ENCODE measurements at regions not wholly inside any gene's neighbourhood (a gene's known extent, or its start where the extent isn't known, plus 50 kb on each side); places are given as distances from the start of the nearest gene placed in this dataset.

GRCh38 chr15:26358708-26359107 is 414.2 kb downstream of the GABRB3 start:
- Histone ChIP-seq H3K4me1 (replicated peaks) (no peaks in the 10 kb centered on the region), H3K9me3 (replicated peaks) (no peaks in the 10 kb centered on the region), H3K27ac (no peak overlapping the region), H3K36me3 (no peaks in the 10 kb centered on the region), H3K4me3 (no peak overlapping the region), H3K27me3 (replicated peaks) (no peaks in the 10 kb centered on the region)
- no peak for DNase-seq (ENCODE audit: low read depth in 1 of 2, low spot score in 2 of 2)

GRCh38 chr15:26357653-26358052 is 415.2 kb downstream of the GABRB3 start:
- H3K27me3 ChIP-seq (replicated peaks), result no peaks in the 10 kb centered on the region
- no peaks in the 10 kb centered on the region for H3K36me3 ChIP-seq
- H3K9me3 ChIP-seq (replicated peaks), result no peaks in the 10 kb centered on the region
- no peak overlapping the region for H3K27ac ChIP-seq
- no peak for DNase-seq (ENCODE audit: low read depth in 1 of 2, low spot score in 2 of 2)
- no peaks in the 10 kb centered on the region for H3K4me1 ChIP-seq (replicated peaks)
- no peak overlapping the region for H3K4me3 ChIP-seq

DNA sequence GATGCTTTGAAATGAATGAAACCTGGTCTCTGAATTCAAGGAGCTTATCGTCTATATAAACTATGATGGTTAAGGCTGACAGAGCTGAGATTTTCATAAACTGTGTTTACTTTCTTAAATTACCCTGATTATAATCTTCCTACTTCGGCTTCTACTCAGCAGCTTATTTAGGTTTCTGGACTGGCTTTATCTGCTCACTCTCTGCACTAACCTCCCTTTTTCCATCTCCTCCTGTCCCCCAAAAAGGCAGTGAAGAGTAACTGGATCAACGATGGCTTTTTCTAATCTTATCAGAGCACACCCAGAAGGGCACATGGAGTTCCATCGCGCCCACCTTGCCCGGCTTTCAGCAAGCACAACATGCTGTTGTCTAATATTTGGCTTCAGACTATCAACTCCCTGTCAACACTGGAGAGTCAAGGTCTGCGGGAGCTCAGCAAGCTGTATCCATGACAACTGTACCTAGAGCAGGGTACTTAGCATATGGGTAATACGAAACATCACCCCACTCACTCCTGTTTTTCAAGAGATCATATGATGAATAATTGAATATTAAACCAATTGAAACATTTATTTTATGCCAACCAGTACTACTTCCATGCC is 417.3 kb downstream of the GABRB3 start:
- Histone ChIP-seq H3K36me3 (no peaks in the 10 kb centered on the region), H3K4me3 (no peak overlapping the region), H3K9me3 (replicated peaks) (no peaks in the 10 kb centered on the region), H3K27ac (no peak overlapping the region), H3K4me1 (replicated peaks) (no peaks in the 10 kb centered on the region), H3K27me3 (replicated peaks) (no peaks in the 10 kb centered on the region)
- no peak for DNase-seq (ENCODE audit: low read depth in 1 of 2, low spot score in 2 of 2)

DNA sequence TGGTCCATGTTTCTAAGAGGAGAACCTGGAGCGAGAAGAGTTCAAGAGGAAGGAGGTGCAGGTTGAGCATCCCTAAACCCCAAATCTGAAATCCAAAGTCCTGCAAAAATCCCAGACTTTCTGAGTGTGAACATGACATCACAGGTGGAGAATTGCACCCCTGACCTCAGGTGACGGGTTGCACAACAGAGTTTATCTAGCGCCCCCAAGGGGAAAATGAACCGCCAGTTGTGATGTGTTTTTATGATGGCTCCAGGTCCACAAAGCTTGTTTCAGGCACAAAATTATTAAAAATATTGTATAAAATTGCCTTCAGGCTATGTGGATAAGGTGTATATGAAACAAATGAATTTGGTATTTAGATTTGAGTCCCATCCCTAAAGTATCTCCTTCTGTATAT is 420.0 kb downstream of the GABRB3 start:
- Histone ChIP-seq H3K36me3 (no peaks in the 10 kb centered on the region), H3K9me3 (replicated peaks) (no peaks in the 10 kb centered on the region), H3K4me3 (no peak overlapping the region), H3K27ac (no peak overlapping the region), H3K4me1 (replicated peaks) (no peaks in the 10 kb centered on the region), H3K27me3 (replicated peaks) (no peaks in the 10 kb centered on the region)
- DNase-seq (ENCODE audit: low read depth in 1 of 2, low spot score in 2 of 2), result no peak

DNA sequence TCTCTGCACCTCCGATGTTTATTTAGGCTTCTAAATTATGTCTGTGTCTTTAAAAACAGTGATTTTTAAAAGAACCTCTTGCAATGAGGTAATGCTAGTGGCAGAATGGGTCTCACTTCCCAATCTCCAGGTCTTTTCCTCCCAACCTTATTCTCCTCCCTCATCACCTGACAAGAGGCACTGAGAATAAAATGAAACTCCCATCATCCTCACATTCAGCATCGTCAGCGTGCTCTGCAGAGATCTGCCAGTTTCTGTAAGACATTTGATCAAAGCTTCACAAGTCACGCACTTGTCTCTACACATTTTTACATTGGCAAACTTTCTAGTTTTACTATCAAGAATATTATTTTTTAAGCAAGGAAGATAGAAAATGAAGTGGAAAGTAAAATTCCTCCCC is 420.5 kb downstream of the GABRB3 start:
- Histone ChIP-seq H3K36me3 (no peaks in the 10 kb centered on the region), H3K4me3 (no peak overlapping the region), H3K27me3 (replicated peaks) (no peaks in the 10 kb centered on the region), H3K9me3 (replicated peaks) (no peaks in the 10 kb centered on the region), H3K27ac (no peak overlapping the region), H3K4me1 (replicated peaks) (no peaks in the 10 kb centered on the region)
- DNase-seq (ENCODE audit: low read depth in 1 of 2, low spot score in 2 of 2), result no peak

- no peak overlapping the region for H3K4me3 ChIP-seq
- peaks cover 3% of the 10 kb centered on the region; the same call in 1 of the 2 replicates for H3K9me3 ChIP-seq (replicated peaks)
- no peak overlapping the region for H3K27ac ChIP-seq
- H3K27me3 ChIP-seq (replicated peaks), result no peaks in the 10 kb centered on the region
- no peak for DNase-seq (ENCODE audit: low read depth in 1 of 2, low spot score in 2 of 2)
- no peaks in the 10 kb centered on the region for H3K36me3 ChIP-seq
- no peaks in the 10 kb centered on the region for H3K4me1 ChIP-seq (replicated peaks)
Observed at GRCh38 chr15:26325495-26325894, 447.4 kb downstream of the GABRB3 start.

GRCh38 chr15:26323566-26323965 is 449.3 kb downstream of the GABRB3 start:
- 0 out of 2 replicates have a peak, but pooled peaks cover 3% of the 10 kb centered on the region for H3K9me3 ChIP-seq (replicated peaks)
- no peak overlapping the region for H3K27ac ChIP-seq
- H3K36me3 ChIP-seq, result no peaks in the 10 kb centered on the region
- H3K4me1 ChIP-seq (replicated peaks), result no peaks in the 10 kb centered on the region
- H3K27me3 ChIP-seq (replicated peaks), result no peaks in the 10 kb centered on the region
- DNase-seq (ENCODE audit: low read depth in 1 of 2, low spot score in 2 of 2), result no peak
- H3K4me3 ChIP-seq, result no peak overlapping the region

DNA sequence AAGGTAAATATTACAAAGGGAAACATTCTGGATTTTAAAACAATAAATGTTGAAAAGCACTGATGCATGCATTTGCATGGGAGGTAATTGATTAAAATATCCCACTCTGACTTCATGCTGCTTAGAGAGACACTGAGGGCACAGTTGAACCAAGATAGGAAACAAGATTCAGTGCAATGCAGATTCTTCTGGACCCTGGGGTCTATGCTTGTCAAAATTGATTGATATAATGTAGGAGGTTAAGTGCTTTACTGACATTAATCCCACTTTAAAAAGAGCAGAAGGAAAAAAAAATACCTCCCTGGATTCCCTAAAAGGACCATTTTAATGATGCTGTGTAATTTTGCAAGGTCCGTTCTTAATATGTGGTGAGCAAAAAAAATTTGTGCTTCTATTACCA is 454.2 kb downstream of the GABRB3 start:
- peaks cover 8% of the 10 kb centered on the region; the same call in 1 of the 2 replicates for H3K9me3 ChIP-seq (replicated peaks)
- no peak overlapping the region for H3K4me3 ChIP-seq
- H3K36me3 ChIP-seq, result no peaks in the 10 kb centered on the region
- no peaks in the 10 kb centered on the region for H3K27me3 ChIP-seq (replicated peaks)
- H3K27ac ChIP-seq, result no peak overlapping the region
- no peak for DNase-seq (ENCODE audit: low read depth in 1 of 2, low spot score in 2 of 2)
- no peaks in the 10 kb centered on the region for H3K4me1 ChIP-seq (replicated peaks)

DNA sequence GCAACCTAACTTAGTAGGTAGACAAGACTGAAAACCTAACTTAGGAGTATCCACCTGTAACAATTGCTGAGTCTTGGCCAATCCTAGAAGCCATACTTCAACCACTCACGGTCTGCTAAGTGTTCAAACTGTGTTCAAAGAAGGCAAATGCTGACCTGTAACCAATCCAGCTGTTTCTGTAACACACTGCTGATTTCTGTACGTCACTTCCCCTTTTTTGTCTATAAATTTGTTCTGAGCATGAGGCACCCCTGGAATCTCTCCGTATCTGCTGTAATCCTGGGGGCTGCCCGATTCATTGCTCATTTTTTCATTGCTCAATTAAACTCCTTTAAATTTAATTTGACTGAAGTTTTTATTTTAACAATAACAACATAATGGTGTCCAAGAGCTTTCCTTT is 451.4 kb upstream of the ATP10A start:
- no peak overlapping the region for H3K27ac ChIP-seq
- peaks cover 12% of the 10 kb centered on the region; the same call in 1 of the 2 replicates for H3K9me3 ChIP-seq (replicated peaks)
- H3K4me3 ChIP-seq, result no peak overlapping the region
- H3K27me3 ChIP-seq (replicated peaks), result no peaks in the 10 kb centered on the region
- no peaks in the 10 kb centered on the region for H3K36me3 ChIP-seq
- no peak for DNase-seq (ENCODE audit: low read depth in 1 of 2, low spot score in 2 of 2)
- no peaks in the 10 kb centered on the region for H3K4me1 ChIP-seq (replicated peaks)

DNA sequence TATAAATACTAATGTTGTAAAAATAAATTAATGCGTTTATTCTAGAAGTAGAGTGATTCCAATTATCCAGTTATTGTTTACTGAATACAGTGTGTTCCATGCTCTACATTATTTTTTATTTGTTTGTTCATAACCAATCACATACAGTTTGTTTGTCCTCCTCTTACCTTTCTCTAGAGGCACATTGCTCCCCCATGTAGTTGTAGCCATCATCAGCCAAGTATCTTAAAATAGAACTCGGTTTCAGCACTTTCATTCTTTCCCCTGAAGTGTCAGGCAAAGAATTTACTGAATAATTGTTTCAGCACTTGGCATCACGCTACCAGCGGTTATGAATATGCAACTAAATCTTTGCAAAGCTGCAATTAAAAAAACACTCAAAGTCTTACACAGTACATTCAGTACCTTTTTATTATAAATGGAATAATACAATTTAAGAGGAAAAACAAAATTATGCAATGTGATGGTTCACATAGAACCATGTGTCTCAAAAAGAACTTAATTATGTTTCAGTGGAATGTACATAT is 448.6 kb upstream of the ATP10A start:
- Histone ChIP-seq H3K9me3 (replicated peaks) (peaks cover 5% of the 10 kb centered on the region; the same call in 1 of the 2 replicates), H3K4me1 (replicated peaks) (no peaks in the 10 kb centered on the region), H3K36me3 (no peaks in the 10 kb centered on the region), H3K27ac (no peak overlapping the region), H3K27me3 (replicated peaks) (no peaks in the 10 kb centered on the region), H3K4me3 (no peak overlapping the region)
- DNase-seq (ENCODE audit: low read depth in 1 of 2, low spot score in 2 of 2), result no peak

DNA sequence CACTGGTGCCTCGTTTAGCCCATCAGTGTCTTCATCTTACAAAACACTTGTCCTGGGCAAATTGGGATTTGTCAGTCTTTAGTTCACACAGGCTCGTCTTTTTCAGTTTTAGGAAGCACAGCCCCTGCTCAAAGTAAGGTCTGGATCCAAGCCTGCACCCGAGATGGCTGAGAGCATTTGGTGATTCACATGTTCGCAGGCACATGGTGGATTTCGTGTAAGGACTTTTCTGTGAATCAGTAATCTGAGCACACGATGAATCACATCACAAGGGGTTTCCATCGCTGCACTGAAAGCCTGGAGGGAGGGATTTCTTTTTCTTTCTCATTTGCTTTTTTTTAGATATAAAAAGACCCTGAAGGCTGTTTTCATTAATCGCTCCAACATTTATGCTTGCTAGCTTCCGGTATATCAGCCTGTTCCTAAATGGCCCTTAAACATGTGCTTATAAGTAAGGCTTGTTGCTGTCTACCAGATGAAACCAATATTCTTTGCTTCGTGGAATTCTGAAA is 435.6 kb upstream of the ATP10A start:
- Histone ChIP-seq H3K27me3 (replicated peaks) (no peaks in the 10 kb centered on the region), H3K9me3 (replicated peaks) (0 out of 2 replicates have a peak, but pooled peaks cover 2% of the 10 kb centered on the region), H3K27ac (no peak overlapping the region), H3K4me1 (replicated peaks) (no peaks in the 10 kb centered on the region), H3K36me3 (no peaks in the 10 kb centered on the region), H3K4me3 (no peak overlapping the region)
- DNase-seq (ENCODE audit: low read depth in 1 of 2, low spot score in 2 of 2), result no peak

DNA sequence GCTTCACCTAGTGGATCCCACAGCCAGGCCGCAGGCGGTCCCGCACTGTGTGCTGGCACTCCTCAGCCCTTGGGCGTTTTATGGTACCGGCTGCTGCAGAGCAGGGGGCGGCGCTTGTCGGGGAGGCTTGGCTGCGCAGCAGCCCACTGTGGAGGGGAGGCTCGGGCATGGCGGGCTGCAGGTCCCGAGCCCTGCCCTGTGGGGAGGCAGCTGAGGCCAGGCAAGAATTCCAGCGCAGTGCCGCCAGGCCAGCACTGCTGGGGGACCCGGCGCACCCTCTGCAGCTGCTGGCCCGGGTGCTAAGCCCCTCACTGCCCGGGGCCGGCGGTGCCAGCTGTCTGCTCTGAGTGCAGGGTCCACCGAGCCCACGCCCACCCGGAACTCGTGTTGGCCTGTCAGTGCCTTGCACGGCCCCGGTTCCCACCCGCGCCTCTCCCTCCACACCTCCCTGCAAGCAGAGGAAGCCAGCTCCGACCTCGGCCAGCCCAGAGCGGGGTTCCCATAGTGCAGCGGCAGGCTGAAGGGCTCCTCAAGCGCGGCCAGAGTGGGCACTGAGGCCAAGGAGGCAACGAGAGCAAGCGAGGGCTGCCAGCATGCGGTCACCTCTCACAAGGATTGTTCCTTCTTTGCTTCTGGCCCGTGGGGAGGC is 435.0 kb upstream of the ATP10A start:
- H3K36me3 ChIP-seq, result no peaks in the 10 kb centered on the region
- DNase-seq (ENCODE audit: low read depth in 1 of 2, low spot score in 2 of 2), result no peak
- no peak overlapping the region for H3K27ac ChIP-seq
- no peak overlapping the region for H3K4me3 ChIP-seq
- no peaks in the 10 kb centered on the region for H3K4me1 ChIP-seq (replicated peaks)
- H3K9me3 ChIP-seq (replicated peaks), result 0 out of 2 replicates have a peak, but pooled peaks cover 2% of the 10 kb centered on the region
- H3K27me3 ChIP-seq (replicated peaks), result no peaks in the 10 kb centered on the region

DNA sequence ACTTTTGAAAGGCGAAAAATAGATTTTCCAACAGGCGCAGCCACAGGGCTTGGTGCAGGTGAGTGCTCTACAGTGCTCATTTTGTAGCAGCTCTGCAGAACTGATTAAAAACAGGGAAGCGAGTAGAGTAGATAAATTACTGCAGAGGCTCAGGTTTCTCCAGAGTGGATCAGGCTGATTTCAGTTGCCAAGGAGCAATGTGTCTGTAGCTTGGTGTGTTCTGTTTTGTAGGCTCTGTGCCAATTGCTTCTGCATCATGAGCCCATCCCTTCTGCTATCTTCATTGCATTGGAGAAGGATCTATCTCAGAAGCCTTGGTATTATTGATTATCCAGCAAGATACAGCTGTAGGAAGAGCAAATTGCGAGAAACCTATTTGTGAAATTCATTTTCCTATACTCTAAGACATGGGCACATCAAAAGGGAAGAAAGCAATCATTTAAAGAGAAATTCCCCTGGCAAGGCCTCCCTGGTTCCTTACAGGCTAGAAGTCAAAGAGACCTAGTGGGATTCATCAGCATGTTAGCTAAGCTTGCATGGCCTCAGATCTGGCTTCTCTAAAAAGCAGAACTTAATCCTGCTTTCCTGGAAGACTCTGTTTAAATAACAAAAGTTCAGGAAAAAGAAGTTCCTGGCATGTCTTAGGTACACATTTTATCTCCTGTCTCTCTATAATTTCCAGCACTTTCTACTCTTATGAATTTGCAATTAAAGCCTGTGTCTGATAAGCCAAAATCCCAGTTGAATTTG is 432.4 kb upstream of the ATP10A start:
- Histone ChIP-seq H3K9me3 (replicated peaks) (no peaks in the 10 kb centered on the region), H3K27me3 (replicated peaks) (no peaks in the 10 kb centered on the region), H3K27ac (no peak overlapping the region), H3K4me3 (no peak overlapping the region), H3K4me1 (replicated peaks) (no peaks in the 10 kb centered on the region), H3K36me3 (no peaks in the 10 kb centered on the region)
- DNase-seq (ENCODE audit: low read depth in 1 of 2, low spot score in 2 of 2), result no peak

Measured in SJSA1 (cell line).